Daoy (cell line): ENCODE measurements at regions not wholly inside any gene's neighbourhood (a gene's known extent, or its start where the extent isn't known, plus 50 kb on each side); places are given as distances from the start of the nearest gene placed in this dataset.
"Not testable (repeated sequence)": the region's sequence is repeated elsewhere in the genome, so short reads cannot be mapped to it uniquely, and the experiment has no call there.

ENCODE experiments used
- DNase-seq: peaks from one replicate; pipeline ENCODE4 v3.0.0-alpha.2; 2015; ENCODE audit warnings: low read depth

- not testable (repeated sequence) for DNase-seq
Measured at GRCh38 chr14:19052977-19053376, 85.7 kb downstream of the POTEM start.

- DNase-seq = not testable (repeated sequence)
Measured at GRCh38 chr14:19053426-19054050, 86.3 kb downstream of the POTEM start.

DNA sequence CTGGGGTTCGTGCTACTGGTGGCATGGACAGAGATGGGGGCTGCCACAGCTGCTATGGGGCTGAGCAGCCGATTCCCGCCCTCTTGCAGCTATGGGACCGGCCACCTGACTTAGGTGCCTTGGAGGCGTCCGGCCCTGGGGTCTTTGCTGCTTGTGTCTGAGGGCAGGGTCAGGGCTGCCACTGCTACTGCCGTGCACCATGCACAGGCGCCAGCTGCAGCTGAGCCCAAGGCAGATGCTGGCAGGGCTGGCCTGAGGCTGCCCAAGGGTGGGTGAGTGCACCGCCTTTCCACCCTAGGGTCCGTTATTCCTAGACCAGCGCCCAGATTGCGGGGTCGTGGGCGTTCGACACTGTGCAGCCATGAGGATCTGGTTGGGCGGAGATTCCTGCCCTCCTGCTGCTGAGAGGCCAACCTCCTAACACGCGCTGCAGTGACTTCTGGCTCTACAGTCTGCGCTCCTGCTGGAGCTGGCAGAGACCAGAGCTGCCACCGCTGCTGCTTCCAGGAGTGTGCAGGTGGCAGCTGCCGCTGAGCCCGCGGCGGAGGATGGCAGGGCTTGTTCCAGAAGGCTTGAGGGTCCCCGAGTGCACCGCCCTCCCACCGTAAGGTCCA, 87.0 kb downstream of the POTEM start:
- DNase-seq = not testable (repeated sequence)

DNA sequence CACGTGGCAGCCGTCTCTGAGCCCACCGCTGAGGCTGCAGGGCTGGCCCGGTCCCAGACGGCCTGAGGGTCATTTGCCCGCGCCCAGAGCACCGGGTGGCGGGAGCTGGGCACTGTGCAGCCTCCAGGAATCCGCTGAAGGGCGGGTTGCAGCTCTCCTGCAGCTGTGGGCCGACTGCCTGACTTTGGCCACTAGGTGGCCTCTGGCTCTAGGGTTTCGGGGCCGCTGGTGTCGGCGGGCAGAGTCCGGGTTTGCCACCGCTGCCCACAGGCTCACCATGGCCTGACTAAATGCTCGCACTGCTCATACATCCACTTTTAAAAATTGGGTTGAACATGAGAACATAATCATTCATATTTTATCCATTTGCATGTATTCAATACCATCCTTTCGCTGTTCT, 87.7 kb downstream of the POTEM start:
- DNase-seq = not testable (repeated sequence)

- not testable (repeated sequence) for DNase-seq
Measured at GRCh38 chr14:19059066-19059465, 91.8 kb downstream of the POTEM start.

GRCh38 chr14:19061689-19062450, 94.6 kb downstream of the POTEM start:
- not testable (repeated sequence) for DNase-seq

- not testable (repeated sequence) for DNase-seq
Measured at GRCh38 chr14:19068957-19069356, 101.7 kb downstream of the POTEM start.

- DNase-seq = not testable (repeated sequence)
Measured at GRCh38 chr14:19072518-19072917, 105.3 kb downstream of the POTEM start.

GRCh38 chr14:19088632-19089031, 121.4 kb downstream of the POTEM start:
- DNase-seq = peak; percentile 28

DNA sequence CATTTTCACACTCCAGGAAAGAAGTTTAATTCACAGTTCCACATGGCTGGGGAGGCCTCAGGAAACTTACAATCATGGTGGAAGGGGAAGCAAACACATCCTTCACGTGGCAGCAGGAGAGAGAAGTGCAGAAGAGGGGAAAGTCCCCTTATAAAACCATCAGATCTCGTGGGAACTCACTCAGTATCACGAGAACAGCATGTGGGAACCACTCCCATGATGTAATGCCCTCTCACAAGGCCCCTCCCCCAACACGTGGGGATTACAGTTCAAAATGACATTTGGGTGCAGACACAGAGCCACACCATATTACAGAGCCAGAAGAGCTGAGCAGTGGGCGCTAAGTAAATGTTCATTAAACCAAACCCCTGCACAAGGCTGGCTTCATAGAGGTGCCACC, 126.0 kb downstream of the POTEM start:
- DNase-seq = not testable (repeated sequence)

DNA sequence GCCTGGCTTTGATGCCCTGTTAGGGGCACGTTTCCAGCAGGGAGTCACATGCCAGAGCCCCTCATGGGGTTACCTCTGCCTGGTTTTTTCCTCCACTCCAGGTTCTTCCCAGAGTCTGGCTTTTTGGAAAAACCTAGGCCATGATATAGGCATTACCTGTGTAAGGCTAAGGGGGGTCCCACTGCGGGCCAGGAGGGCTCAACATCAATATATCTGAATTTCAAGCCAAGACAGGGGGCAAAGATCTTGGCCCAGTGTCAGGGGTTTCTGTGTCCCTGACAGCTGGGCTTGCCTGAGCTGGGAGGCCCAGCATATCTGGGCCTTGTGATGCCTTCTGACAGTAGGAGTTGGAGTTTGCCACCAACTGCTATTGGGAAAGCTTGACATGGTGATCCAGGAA, 127.5 kb downstream of the POTEM start:
- DNase-seq = not testable (repeated sequence)

DNA sequence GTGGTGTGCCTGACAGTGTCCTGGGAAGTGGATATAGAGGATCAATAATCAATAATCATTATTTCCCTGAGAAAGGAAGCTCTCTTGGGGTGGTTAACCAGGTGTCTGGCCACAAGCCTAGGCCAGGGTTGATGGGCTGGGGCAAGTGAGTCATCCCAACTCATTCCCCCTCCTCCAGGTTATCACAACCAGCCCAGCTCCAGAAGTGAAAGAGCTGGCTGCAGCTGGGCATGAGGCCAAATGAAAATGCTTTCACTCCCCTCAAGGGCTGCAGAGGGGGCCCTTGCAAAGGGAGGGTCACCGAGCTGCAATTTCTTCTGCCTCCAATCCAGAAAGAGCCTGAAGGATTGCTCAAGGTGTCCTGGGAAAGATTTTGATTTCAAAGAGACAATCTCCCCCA, 127.9 kb downstream of the POTEM start:
- DNase-seq = not testable (repeated sequence)

GRCh38 chr14:19096467-19096866, 129.2 kb downstream of the POTEM start:
- DNase-seq = not testable (repeated sequence)

DNA sequence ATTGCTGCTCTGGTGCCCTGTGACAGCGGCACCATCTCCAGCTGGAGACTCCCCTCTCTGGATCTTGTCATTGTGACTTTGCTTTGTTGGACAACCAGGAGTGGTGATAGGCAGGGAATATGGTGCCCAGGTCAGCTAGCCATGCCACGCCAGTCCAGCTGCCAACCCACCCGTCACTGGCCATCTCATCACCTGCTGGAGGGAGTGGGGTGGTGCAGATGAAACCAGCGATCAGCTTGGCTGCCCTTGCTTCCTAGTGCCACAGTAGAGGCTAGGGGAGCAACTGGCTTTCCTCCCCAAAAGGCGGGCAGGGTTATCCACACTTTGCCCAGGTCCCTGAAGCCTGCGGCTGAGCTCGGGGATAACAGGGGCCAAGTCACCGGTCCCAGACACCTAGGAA, 129.6 kb downstream of the POTEM start:
- DNase-seq = peak; percentile 6

GRCh38 chr14:19097306-19097705, 130.1 kb downstream of the POTEM start:
- peak; percentile 2 for DNase-seq

GRCh38 chr14:19097750-19098149, 130.5 kb downstream of the POTEM start:
- DNase-seq = peak; percentile 7

DNA sequence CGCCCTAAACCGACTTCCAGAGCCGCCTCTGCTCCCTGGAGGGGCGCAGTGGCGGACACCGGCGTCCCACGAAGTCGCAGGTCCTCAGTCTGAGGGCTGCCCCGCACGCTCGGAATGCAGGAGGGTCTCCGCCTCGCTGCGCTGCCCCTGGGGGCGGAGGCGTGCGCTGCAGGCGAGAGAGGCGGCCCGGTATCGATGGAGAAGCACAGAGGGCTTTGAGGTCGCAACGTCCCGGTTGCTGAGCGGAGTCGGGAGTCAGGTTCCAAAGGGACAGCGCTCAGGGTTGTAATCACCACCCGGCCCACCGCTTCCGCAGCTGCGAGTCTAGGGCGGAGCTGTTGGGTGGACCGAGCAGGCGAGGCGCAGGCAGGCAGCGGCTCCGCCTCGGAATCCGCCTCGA, 131.0 kb downstream of the POTEM start:
- not testable (repeated sequence) for DNase-seq

GRCh38 chr14:19098732-19099131, 131.5 kb downstream of the POTEM start:
- DNase-seq = peak; percentile 27

DNA sequence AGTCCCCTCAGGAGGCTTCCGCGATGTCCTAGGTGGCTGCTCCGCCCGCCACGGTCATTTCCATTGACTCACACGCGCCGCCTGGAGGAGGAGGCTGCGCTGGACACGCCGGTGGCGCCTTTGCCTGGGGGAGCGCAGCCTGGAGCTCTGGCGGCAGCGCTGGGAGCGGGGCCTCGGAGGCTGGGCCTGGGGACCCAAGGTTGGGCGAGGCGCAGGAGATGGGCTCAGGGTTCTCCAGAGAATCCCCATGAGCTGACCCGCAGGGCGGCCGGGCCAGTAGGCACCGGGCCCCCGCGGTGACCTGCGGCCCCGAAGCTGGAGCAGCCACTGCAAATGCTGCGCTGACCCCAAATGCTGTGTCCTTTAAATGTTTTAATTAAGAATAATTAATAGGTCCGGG, 132.1 kb downstream of the POTEM start:
- not testable (repeated sequence) for DNase-seq

GRCh38 chr14:19099939-19100338, 132.7 kb downstream of the POTEM start:
- not testable (repeated sequence) for DNase-seq

DNA sequence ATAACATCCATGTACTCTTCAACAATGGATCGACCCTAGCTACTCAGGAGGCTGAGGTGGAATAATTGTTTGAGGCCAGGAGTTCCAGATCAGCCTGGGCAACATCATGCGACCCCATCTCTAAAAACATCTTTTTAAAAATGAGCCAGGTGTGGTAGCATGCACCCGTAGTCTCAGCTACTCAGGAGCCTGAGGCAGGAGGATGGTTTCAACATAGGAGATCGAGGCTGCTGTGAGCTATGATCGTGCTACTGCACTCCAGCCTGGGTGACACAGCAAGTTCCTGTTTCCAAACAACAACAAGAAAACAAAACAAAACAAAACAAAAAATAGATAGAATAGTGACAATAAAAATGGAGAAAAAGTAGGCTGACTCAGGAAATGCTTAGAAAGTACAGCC, 138.3 kb downstream of the POTEM start:
- not testable (repeated sequence) for DNase-seq

DNA sequence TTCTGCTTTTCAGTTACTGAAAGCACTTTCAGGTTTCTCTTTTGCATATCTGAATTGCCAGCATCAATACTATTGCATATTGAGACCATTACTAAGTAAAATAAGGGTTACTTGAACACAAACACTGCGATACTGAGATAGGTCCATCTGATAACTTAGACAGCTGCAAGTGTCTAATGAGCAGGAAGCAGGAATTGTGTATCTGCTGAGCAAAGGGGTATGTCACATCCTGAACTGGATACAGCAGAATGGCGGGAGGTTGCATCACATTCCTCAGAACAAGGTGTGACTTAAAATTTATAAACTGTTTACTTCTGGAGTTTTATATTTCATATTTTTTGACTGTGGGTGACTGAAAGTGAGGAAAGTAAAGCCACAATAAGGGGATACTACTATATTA, 142.7 kb downstream of the POTEM start:
- not testable (repeated sequence) for DNase-seq

GRCh38 chr14:19120383-19120782, 153.1 kb downstream of the POTEM start:
- DNase-seq = not testable (repeated sequence)
